ENCODE measurements at regions not wholly inside any gene's neighbourhood (a gene's known extent, or its start where the extent isn't known, plus 50 kb on each side); places are given as distances from the start of the nearest gene placed in this dataset.
A peak's percentile ranks its signal among the peaks of the same experiment; 100 is the strongest.
"Not testable (repeated sequence)": the region's sequence is repeated elsewhere in the genome, so short reads cannot be mapped to it uniquely, and the experiment has no call there.

DNA sequence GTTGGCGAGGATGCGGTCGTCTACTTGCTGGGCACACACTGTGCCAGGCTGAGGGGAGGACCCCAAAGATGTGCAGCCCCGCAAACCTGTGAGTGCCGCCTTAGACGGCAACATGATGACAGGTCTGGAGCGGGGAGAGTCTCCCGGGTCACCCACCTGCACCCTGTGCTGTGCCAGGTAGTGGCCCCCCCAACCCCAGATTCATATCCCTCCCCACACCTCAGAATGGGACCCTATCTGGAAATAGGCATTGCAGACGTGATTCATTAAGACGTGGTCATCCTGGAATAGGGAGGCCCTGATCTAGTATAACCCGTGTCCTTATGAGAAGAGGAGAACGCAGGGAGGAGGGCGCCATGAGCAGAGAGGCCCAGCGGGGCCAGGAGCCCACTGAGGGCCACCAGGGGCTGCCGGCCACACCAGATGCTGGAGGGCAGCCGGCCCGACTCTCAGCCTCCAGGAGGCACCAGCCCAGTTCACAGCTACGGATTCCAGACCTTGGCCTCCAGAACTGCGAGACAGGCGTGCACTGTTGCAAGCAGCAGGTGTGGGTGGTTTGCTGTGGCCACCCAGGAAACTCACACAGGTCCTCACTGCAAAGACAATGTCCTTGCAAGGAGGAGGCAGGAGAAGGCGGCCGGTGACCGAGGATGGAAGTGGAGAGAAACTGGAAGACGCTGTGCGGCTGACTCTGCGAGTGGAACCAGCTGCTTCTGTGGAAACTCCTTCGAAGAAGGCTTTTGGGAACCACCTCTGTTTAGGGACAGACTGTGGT, 131.9 kb upstream of the LPCAT1 start:
- no TSS peak for BruUV-seq (replicated peaks)
- Mint-ChIP-seq H3K4me3 (ENCODE audit: unreplicated experiment) (no peak overlapping the region), H3K27me3 (ENCODE audit: insufficient read depth, unreplicated experiment) (peaks cover 15% of the 10 kb centered on the region), H3K9me3 (ENCODE audit: unreplicated experiment) (no peaks in the 10 kb centered on the region), H3K27ac (ENCODE audit: unreplicated experiment) (no peak overlapping the region), H3K36me3 (ENCODE audit: insufficient read depth, unreplicated experiment) (no peaks in the 10 kb centered on the region), H3K4me1 (ENCODE audit: low read depth, unreplicated experiment) (no peaks in the 10 kb centered on the region)
- no peak for DNase-seq
- intact Hi-C loops (cut with micrococcal nuclease; ENCODE audit: unreplicated experiment), result no loop called here
- ChIA-PET CTCF (interaction anchor here (1.0 kb wide), 1 partner anchor 11 kb away, joined by 3 read pairs; no protein-coding TSS in a partner anchor), POLR2A (no interaction called here)
- TF ChIP-seq, protein P1, sequence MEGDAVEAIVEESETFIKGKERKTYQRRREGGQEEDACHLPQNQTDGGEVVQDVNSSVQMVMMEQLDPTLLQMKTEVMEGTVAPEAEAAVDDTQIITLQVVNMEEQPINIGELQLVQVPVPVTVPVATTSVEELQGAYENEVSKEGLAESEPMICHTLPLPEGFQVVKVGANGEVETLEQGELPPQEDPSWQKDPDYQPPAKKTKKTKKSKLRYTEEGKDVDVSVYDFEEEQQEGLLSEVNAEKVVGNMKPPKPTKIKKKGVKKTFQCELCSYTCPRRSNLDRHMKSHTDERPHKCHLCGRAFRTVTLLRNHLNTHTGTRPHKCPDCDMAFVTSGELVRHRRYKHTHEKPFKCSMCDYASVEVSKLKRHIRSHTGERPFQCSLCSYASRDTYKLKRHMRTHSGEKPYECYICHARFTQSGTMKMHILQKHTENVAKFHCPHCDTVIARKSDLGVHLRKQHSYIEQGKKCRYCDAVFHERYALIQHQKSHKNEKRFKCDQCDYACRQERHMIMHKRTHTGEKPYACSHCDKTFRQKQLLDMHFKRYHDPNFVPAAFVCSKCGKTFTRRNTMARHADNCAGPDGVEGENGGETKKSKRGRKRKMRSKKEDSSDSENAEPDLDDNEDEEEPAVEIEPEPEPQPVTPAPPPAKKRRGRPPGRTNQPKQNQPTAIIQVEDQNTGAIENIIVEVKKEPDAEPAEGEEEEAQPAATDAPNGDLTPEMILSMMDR (IDR thresholded peaks at IDR 0.05; ENCODE audit: insufficient read depth in 1 of 2, low read depth in 1 of 2, low read length in 1 of 2, severe bottlenecking in 1 of 2, unreplicated experiment in 1 of 2), result no peak
- Histone ChIP-seq H3K36me3 (ENCODE audit: control insufficient read depth, insufficient read depth, low read length) (no peaks in the 10 kb centered on the region), H3K27me3 (replicated peaks; ENCODE audit: control insufficient read depth, insufficient read depth, low read length) (no peaks in the 10 kb centered on the region), H3K9me3 (no peaks in the 10 kb centered on the region), H3K4me1 (no peaks in the 10 kb centered on the region), H3K4me3 (ENCODE audit: low read depth, low read length) (no peak overlapping the region)

DNA sequence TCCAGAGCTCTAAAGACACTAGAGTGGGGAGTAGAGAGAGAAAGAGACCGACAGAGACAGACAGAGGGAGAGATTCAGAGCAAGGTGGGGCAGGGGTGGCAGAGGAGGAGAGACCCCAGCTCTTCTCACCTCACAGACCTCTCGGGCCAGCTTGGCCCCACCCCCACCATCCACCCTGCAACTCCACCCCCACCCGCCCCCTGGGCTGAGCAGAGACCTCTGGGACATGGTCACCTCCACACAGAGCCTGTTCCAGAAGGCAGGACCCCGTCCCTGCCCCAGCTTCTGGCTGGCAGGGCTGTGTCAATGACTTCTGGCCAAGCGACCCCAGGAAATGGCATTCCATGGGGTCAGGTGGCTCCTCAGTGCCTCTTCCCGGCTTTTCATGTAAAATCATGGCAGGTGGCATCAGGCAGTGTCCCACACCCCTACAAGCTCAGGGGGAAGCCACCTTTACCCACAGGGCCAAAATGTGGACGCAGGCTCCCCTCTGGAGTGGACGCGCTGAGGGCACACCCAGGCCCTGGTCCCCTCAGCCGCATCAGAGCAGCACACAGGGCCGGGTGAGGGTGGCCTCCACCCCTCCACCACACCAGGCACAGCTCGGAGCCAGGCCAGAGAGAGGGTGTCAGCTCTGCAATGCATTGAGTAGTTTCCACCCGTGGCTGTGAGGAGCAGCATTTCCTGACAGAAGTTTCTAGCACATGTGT, 131.2 kb upstream of the LPCAT1 start:
- no peaks in the 10 kb centered on the region for H3K9me3 ChIP-seq
- H3K36me3 Mint-ChIP-seq (ENCODE audit: insufficient read depth, unreplicated experiment), result no peaks in the 10 kb centered on the region
- no peaks in the 10 kb centered on the region for H3K4me1 ChIP-seq
- TF ChIP-seq, protein P1 (IDR thresholded peaks at IDR 0.05; ENCODE audit: insufficient read depth in 1 of 2, low read depth in 1 of 2, low read length in 1 of 2, severe bottlenecking in 1 of 2, unreplicated experiment in 1 of 2), result no peak
- no TSS peak for BruUV-seq (replicated peaks)
- no peak for DNase-seq
- H3K27me3 Mint-ChIP-seq (ENCODE audit: insufficient read depth, unreplicated experiment), result peaks cover 14% of the 10 kb centered on the region
- ChIA-PET CTCF (no interaction called here), POLR2A (no interaction called here)
- no peaks in the 10 kb centered on the region for H3K36me3 ChIP-seq (ENCODE audit: control insufficient read depth, insufficient read depth, low read length)
- intact Hi-C loops (cut with micrococcal nuclease; ENCODE audit: unreplicated experiment), result no loop called here
- no peaks in the 10 kb centered on the region for H3K27me3 ChIP-seq (replicated peaks; ENCODE audit: control insufficient read depth, insufficient read depth, low read length)
- no peak overlapping the region for H3K27ac Mint-ChIP-seq (ENCODE audit: unreplicated experiment)
- H3K4me3 ChIP-seq (ENCODE audit: low read depth, low read length), result no peak overlapping the region
- no peaks in the 10 kb centered on the region for H3K9me3 Mint-ChIP-seq (ENCODE audit: unreplicated experiment)
- H3K4me3 Mint-ChIP-seq (ENCODE audit: unreplicated experiment), result no peak overlapping the region
- no peaks in the 10 kb centered on the region for H3K4me1 Mint-ChIP-seq (ENCODE audit: low read depth, unreplicated experiment)

DNA sequence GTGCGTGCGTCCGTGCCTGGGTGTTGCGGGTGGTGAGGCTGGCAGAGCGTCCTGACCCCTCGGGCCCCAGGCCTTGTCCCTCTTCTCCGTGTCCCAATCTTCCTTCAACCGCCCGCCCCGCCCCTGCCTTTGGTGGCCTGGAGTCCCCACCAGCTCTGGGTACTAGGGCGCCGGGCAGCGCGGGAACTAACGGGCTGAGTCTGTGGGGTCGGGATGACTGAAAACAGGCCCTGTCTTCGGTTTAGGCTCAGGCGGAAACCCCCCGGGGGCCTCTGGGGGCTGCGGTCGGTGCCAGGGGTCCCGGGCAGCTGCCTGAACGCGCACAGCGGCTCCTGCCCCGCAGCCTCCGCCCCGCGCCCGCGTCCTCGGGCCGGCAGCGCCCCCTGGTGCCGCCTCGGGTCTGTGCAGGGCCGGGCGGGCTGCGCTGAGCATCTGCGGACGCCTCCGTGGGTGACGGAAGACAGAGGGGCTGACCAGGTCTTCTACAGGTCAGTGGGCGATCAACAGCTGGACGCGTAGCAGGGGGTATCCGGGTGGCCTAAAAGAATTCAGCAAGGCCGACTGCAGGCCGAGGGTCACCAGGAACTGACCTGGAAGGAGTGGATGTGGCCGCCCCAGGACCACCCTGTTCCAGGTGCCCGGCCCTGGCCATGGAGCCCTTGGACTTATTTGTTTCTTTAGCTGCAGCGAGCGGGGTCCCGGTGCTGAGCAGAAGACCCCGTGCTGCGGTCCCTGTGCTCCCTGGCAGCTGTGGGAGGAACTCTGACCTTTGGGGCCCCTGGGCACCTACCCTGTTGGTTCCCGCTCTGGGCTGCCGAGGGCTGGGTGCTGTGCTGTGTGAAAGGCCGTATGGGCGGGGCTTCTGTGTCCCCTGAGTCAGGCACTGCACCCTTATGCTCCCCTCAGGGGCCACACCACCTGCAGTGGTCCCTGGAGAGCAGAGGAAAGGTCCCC, 130.2 kb upstream of the LPCAT1 start:
- H3K4me1 ChIP-seq; H3K27ac Mint-ChIP-seq (ENCODE audit: unreplicated experiment); H3K36me3 Mint-ChIP-seq (ENCODE audit: insufficient read depth, unreplicated experiment); POLR2A ChIA-PET; H3K4me1 Mint-ChIP-seq (ENCODE audit: low read depth, unreplicated experiment); BruUV-seq (replicated peaks); H3K9me3 Mint-ChIP-seq (ENCODE audit: unreplicated experiment); intact Hi-C loops (cut with micrococcal nuclease; ENCODE audit: unreplicated experiment); H3K36me3 ChIP-seq (ENCODE audit: control insufficient read depth, insufficient read depth, low read length); H3K9me3 ChIP-seq; H3K27me3 ChIP-seq (replicated peaks; ENCODE audit: control insufficient read depth, insufficient read depth, low read length): not testable (repeated sequence)
- peak in 1 of 2 experiments; percentile 61 for DNase-seq
- TF ChIP-seq, protein P1 (IDR thresholded peaks at IDR 0.05; ENCODE audit: insufficient read depth in 1 of 2, low read depth in 1 of 2, low read length in 1 of 2, severe bottlenecking in 1 of 2, unreplicated experiment in 1 of 2), result peak in 1 of 2 experiments; percentile 54
- Mint-ChIP-seq H3K27me3 (ENCODE audit: insufficient read depth, unreplicated experiment) (peaks cover 18% of the 10 kb centered on the region), H3K4me3 (ENCODE audit: unreplicated experiment) (peak overlapping the region; percentile 40)
- peak overlapping the region; percentile 9; the same call in 1 of the 2 replicates for H3K4me3 ChIP-seq (ENCODE audit: low read depth, low read length)
- CTCF ChIA-PET, result interaction anchor here (0.6 to 1.1 kb wide), 2 partner anchors 15 to 73 kb away, joined by 3 to 4 read pairs; no protein-coding TSS in a partner anchor
